HG02938 (cell line): ENCODE measurements at regions not wholly inside any gene's neighbourhood (a gene's known extent, or its start where the extent isn't known, plus 50 kb on each side); places are given as distances from the start of the nearest gene placed in this dataset.
"Not testable (repeated sequence)": the region's sequence is repeated elsewhere in the genome, so short reads cannot be mapped to it uniquely, and the experiment has no call there.

ENCODE experiments used
- ATAC-seq: cut with Tn5 transposase; IDR thresholded peaks from one replicate; pipeline ENCODE4 v1.9.1; 2021; ENCODE audit warnings: mild to moderate bottlenecking, moderate library complexity; ENCODE audit not compliant: unreplicated experiment

DNA sequence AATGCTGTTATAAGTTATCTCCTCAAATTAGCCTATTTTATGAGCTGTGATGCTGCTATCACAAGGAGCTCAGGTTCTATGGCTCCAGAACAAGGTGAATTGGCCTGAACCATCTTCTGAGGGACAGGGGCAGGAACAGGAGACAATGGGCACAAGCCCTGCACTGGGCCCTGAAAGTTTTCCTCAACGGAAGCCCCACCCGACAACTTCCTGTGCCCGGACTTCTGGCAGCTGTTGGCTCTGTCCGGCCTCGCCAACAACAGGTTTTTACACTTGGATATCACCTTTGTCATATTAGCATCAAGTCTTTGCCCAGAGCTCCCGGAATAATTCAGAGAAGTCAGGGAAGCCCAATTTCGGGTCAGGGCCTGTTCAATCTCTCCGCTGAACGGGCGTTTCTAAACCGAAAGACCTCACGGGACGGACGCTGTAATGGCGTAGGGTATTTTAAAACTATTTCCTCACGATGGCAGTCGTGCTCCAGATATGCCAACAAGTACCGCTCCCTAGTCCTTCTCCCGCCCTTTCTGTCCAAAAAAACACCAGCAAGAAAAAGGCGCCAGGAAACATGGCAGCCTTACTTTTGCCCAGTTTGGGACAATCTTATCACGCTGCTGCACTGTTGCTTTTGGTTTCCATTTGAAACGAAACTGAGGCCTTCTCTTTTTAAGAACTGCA lies 201.0 kb upstream of the STK26 start:
- ATAC-seq = no peak

DNA sequence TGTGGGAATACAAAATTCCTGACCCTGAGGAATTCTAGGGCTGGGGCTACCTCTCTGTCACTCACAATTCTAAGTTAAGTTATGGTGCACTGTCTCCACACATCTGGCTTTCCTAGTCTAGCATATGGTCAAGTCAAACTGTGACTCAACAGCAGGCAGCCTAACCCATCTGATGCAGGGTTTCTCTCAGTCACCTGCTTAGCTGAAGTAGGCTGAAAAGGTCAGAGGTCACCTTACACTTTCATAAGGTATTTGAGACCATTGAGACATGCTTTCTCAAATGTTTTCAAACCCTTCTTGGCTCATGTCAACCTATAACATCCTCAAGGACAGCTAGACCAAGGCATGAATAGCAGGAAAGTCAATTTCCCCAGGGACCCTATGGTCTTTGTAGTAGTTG lies 196.5 kb upstream of the STK26 start:
- no peak for ATAC-seq

DNA sequence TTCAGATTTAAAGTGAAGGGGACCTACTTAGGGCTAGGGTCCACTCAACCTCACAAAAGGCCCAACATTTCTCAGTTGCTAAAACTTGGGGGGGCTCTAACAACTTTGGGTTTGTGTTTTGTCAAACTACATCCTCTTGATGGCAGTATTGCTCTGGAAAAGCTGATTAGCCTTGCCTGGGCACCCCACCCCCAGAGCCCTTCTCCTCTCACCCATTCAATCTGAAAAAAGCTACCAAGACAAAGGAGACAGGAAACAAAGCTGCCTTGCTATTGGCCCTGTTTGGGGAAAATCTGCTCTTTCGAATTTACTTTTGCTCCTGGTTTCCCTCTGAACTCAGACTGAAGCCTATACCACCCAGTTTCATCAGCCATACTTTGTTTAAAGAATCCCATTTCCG lies 195.2 kb upstream of the STK26 start:
- ATAC-seq = peak; percentile 55

DNA sequence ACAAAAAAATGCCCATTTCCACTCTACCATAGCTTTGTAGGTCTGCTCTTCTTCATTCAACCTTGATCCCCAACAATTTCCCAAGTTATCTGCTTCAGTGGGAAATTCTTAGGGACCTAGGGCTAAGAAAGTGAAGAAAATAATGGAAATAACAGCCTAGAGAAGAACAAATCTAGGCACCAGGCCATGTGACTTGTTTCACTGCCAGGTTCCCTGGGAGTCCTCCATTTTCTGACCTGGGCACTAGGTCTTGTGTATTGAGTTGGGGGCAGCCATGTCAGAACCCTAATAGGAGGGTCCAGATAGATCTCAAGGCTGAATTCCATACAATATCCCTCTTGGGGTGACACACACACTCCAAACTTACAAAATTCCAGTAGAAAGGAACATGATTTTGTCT lies 194.6 kb upstream of the STK26 start:
- ATAC-seq = no peak

GRCh38 chrX:131830400-131831184 lies 192.5 kb upstream of the STK26 start:
- ATAC-seq = peak; percentile 51

GRCh38 chrX:131831185-131831520 lies 191.9 kb upstream of the STK26 start:
- ATAC-seq = no peak

DNA sequence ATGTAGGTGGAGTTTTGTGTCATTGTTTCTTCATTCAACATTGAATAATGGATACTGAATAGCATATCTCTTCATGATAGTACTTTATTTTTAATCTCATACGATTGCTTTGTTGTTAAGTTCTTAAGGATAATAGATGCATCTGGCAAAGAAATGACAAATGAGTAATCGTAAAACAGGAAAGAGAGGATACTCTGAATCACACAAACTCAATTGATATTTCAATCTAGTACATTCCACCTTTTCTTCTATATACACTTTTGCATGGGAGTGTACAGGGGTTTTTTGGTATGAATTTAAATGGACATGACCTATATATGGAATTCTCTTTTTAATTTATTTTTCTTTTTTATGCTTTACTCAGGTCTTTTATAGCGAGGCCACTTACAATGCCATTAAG lies 186.9 kb upstream of the STK26 start:
- ATAC-seq = no peak

DNA sequence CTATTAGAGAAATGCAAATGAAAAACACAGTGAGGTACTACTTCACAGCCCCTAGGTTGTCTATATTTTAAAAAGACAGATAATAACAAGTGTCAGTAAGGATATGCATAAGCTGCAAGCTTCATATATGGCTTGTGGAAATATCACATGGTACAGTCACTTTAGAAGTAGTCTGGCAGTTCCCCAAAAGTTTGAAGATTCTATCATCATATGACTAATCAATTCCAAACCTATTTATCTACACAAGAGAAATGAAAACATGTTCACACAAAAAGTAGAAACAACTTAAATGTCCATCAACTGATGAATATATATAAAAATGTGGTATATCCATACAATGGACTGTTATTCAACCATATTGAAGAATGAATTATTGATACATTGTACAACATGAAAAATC lies 185.8 kb upstream of the STK26 start:
- no peak for ATAC-seq

- ATAC-seq = no peak
These were observed 182.2 kb upstream of the STK26 start for GRCh38 chrX:131840799-131841495.

GRCh38 chrX:131841496-131842437 lies 181.3 kb upstream of the STK26 start:
- no peak for ATAC-seq

- ATAC-seq = no peak
These were observed 179.1 kb upstream of the STK26 start for GRCh38 chrX:131843987-131844386.

DNA sequence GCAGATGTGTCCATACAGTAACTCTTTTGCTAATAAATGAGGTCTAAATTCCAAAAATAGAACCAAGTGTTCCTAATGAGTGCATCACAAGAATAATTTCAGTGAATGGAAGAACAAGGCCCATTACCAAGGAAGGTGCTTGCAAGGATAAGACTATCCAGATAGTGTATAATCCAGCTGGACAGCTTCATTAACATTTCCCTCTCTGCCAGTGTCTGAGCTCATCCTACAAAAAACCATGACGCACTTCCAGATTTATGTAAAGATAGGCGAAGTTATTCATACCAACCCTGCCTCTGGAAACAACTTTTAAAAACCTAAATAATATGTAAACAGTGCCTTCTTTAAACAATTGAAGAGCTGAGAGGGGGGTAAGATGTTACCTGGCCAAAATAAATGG lies 177.9 kb upstream of the STK26 start:
- no peak for ATAC-seq

- no peak for ATAC-seq
These were observed 177.3 kb upstream of the STK26 start for GRCh38 chrX:131845771-131846170.

GRCh38 chrX:131850964-131851363 lies 172.1 kb upstream of the STK26 start:
- not testable (repeated sequence) for ATAC-seq

- no peak for ATAC-seq
These were observed 169.7 kb upstream of the STK26 start for GRCh38 chrX:131853440-131853839.

DNA sequence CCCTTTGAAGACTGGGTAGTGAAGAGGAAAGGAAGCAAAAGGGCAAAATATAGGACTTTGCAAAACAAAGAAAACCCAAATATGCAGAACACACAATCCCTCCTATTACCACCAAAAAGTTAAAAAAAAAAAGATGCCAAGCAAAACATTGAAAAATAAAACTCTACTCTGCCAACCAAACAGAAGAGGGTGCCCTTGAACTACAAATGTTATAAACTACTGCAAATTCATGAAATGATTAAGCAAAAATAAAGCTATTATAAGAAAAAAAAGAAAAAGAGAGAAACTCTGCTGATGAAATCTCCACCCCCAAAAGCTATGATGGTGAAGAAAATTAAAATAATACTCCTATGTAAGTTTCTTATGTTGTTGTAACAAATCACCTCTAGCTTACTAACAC lies 168.5 kb upstream of the STK26 start:
- no peak for ATAC-seq

DNA sequence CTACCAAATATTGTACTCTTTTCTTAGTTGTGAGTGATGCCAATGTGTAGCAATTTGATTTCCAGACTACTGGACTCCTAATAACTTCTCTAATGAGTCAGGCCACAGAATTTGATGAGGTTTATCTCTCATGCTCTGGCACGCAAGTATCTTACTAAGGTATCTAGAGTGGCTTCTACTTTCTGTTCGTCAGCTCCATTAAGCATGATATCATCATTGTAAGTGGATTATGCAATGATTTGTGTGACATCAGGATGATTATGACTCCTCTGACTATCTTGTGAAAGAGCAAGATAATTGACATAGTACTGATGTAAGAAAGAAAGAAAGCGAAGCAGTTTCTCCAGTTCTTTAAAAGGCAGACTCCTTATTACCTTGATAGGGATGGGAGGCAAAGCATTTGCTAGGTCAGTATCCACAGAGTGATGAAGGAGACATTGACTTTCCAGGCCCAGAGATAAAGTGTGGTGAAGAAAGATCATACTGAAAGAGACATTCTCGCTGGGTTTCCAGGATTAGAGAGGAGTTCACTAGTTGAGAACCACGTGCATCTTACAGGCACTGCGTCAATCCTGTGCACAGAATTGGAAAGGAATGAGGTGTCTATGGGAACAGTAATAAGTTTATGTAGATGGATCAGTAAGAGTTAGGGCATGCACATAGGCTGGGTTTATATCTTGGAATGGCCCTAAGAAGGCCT lies 161.9 kb upstream of the STK26 start:
- ATAC-seq = no peak

DNA sequence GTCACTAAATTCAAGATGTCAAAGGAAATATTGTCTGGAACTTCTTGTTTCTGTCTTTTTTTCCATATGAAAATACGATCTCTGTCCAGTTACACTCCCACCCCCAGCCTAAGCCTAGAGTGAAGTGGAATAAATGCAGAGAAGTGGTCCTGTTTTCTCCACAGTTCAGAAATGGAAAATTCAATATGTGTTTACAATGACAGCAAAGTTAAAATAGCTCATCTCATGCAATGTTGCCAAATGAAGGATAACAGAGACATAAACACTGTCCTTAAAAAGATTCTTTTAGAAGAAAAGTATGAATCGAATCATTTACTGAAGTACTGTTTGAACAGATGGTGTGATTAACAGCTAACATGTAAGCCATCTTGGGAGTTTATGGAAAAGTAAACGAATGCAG lies 160.8 kb upstream of the STK26 start:
- no peak for ATAC-seq

DNA sequence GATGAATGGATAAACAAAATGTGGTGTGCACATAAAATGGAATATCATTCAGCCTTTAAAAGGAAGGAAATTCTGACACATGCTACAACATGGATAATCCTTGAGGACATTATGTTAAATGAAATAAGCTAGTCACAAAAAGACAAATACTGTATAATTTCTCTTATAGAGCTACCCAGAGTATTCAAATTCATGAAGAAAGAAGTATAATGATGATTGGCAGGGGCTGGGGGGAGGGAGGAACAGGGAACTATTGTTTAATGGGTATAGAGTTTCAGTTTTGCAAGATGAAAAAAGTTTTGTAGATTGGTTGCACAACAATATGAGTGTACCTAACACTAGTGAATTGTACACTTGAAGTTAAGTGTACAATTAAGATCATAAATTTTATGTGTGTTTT lies 153.9 kb upstream of the STK26 start:
- no peak for ATAC-seq

- no peak for ATAC-seq
These were observed 148.8 kb upstream of the STK26 start for GRCh38 chrX:131874300-131874699.
